HL-60 (cell line): ENCODE measurements at regions not wholly inside any gene's neighbourhood (a gene's known extent, or its start where the extent isn't known, plus 50 kb on each side); places are given as distances from the start of the nearest gene placed in this dataset.
"Not testable (repeated sequence)": the region's sequence is repeated elsewhere in the genome, so short reads cannot be mapped to it uniquely, and the experiment has no call there.

Experiments
- GABPA ChIP-seq: IDR thresholded peaks from 2 replicates; pipeline ENCODE4 v1.6.1; 2012; ENCODE audit warnings: low read depth
- POLR2AphosphoS5 ChIP-seq: IDR thresholded peaks from 2 replicates; pipeline ENCODE4 v1.6.1; 2012; ENCODE audit warnings: low read depth
- SPI1 ChIP-seq: IDR thresholded peaks from 2 replicates; pipeline ENCODE4 v1.6.1; 2012; ENCODE audit warnings: low read depth, mild to moderate bottlenecking, borderline replicate concordance
- TF ChIP-seq, protein P1 (sequence below): IDR thresholded peaks from one replicate; pipeline ENCODE4 v1.5.1; 2011; ENCODE audit warnings: low read length, control low read depth, inconsistent platforms; ENCODE audit not compliant: insufficient read depth
- TF ChIP-seq, protein P2 (sequence below): IDR thresholded peaks from 2 replicates; pipeline ENCODE4 v1.6.1; 2012; ENCODE audit warnings: low read depth; ENCODE audit not compliant: insufficient replicate concordance

DNA sequence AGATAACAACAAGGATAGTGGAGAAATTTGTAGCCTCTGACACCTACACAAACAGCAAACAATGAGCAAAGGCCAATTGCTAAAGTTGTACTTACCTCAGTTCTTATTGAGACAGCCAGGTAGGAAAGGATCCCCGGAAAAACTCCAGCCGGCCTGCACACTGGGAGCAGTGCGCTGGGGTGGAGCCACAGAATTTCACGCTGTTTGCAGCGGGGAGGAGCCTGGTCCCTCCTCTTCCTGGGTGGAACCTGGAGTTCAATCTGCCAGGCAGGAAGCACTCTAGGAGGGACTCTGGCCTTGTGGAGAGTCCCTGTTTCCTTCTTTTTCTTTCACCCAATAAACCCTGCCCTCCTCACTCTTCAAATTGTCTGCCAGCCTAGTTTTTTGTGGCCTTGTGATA, 382.6 kb upstream of the TGIF2LX start:
- TF ChIP-seq, protein P1, sequence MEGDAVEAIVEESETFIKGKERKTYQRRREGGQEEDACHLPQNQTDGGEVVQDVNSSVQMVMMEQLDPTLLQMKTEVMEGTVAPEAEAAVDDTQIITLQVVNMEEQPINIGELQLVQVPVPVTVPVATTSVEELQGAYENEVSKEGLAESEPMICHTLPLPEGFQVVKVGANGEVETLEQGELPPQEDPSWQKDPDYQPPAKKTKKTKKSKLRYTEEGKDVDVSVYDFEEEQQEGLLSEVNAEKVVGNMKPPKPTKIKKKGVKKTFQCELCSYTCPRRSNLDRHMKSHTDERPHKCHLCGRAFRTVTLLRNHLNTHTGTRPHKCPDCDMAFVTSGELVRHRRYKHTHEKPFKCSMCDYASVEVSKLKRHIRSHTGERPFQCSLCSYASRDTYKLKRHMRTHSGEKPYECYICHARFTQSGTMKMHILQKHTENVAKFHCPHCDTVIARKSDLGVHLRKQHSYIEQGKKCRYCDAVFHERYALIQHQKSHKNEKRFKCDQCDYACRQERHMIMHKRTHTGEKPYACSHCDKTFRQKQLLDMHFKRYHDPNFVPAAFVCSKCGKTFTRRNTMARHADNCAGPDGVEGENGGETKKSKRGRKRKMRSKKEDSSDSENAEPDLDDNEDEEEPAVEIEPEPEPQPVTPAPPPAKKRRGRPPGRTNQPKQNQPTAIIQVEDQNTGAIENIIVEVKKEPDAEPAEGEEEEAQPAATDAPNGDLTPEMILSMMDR = not testable (repeated sequence)
- TF ChIP-seq, protein P2, sequence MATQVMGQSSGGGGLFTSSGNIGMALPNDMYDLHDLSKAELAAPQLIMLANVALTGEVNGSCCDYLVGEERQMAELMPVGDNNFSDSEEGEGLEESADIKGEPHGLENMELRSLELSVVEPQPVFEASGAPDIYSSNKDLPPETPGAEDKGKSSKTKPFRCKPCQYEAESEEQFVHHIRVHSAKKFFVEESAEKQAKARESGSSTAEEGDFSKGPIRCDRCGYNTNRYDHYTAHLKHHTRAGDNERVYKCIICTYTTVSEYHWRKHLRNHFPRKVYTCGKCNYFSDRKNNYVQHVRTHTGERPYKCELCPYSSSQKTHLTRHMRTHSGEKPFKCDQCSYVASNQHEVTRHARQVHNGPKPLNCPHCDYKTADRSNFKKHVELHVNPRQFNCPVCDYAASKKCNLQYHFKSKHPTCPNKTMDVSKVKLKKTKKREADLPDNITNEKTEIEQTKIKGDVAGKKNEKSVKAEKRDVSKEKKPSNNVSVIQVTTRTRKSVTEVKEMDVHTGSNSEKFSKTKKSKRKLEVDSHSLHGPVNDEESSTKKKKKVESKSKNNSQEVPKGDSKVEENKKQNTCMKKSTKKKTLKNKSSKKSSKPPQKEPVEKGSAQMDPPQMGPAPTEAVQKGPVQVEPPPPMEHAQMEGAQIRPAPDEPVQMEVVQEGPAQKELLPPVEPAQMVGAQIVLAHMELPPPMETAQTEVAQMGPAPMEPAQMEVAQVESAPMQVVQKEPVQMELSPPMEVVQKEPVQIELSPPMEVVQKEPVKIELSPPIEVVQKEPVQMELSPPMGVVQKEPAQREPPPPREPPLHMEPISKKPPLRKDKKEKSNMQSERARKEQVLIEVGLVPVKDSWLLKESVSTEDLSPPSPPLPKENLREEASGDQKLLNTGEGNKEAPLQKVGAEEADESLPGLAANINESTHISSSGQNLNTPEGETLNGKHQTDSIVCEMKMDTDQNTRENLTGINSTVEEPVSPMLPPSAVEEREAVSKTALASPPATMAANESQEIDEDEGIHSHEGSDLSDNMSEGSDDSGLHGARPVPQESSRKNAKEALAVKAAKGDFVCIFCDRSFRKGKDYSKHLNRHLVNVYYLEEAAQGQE = not testable (repeated sequence)
- TF ChIP-seq GABPA, POLR2AphosphoS5, SPI1: not testable (repeated sequence)
